Neural cell (in vitro differentiated cells): ENCODE measurements at regions not wholly inside any gene's neighbourhood (a gene's known extent, or its start where the extent isn't known, plus 50 kb on each side); places are given as distances from the start of the nearest gene placed in this dataset.

ENCODE experiments used
- H2AFZ ChIP-seq: fragments of 200-600, 300-800 bp; sonication (generic), shearing (Covaris generic); 2 replicates; pipeline ENCODE4 v1.6.0; 2014; ENCODE audit warnings: low read depth, mild to moderate bottlenecking, antibody characterized with exemption, low read length, moderate library complexity
- H3F3A ChIP-seq: fragments of 200-600 bp; shearing (Covaris generic); 2 replicates; pipeline ENCODE4 v1.6.1; 2016; ENCODE audit warnings: mild to moderate bottlenecking, moderate library complexity, mixed read lengths, antibody characterized with exemption, low read length; ENCODE audit not compliant: insufficient read depth, poor library complexity, severe bottlenecking
- H3K27ac ChIP-seq: fragments of 200-600, 300-800 bp; sonication (generic), shearing (Covaris generic); 2 replicates; pipeline ENCODE4 v1.5.1; 2014; ENCODE audit warnings: mild to moderate bottlenecking, low read length, moderate library complexity
- H3K27me3 ChIP-seq: fragments of 300-800, 200-600 bp; sonication (generic), shearing (Covaris generic); 2 replicates; pipeline ENCODE4 v1.6.0; 2014; ENCODE audit warnings: mild to moderate bottlenecking, low read depth, low read length, moderate library complexity; ENCODE audit not compliant: insufficient read depth
- H3K36me3 ChIP-seq: fragments of 300-800, 200-600 bp; sonication (generic), shearing (Covaris generic); 2 replicates; pipeline ENCODE4 v1.5.1; 2014; ENCODE audit warnings: mild to moderate bottlenecking, antibody characterized with exemption, low read length, moderate library complexity; ENCODE audit not compliant: insufficient read depth
- H3K4me2 ChIP-seq: fragments of 300-800, 200-600 bp; sonication (generic), shearing (Covaris generic); 2 replicates; pipeline ENCODE4 v1.6.0; 2014; ENCODE audit warnings: mild to moderate bottlenecking, low read length
- H3K4me3 ChIP-seq: fragments of 300-800, 200-600 bp; sonication (generic), shearing (Covaris generic); 2 replicates; pipeline ENCODE4 v1.5.1; 2014; ENCODE audit warnings: mild to moderate bottlenecking, low read length, moderate library complexity
- H3K79me2 ChIP-seq: fragments of 200-600 bp; shearing (Covaris generic); replicated peaks from 2 replicates; pipeline ENCODE4 v1.6.0; 2014; ENCODE audit warnings: mild to moderate bottlenecking, low read length, moderate library complexity; ENCODE audit not compliant: insufficient read depth
- H3K9ac ChIP-seq: fragments of 300-800, 200-600 bp; sonication (generic), shearing (Covaris generic); 2 replicates; pipeline ENCODE4 v1.6.1; 2016; ENCODE audit warnings: mild to moderate bottlenecking, low read length, mixed read lengths
- H3K9me2 ChIP-seq: fragments of 200-600 bp; shearing (Covaris generic); 2 replicates; pipeline ENCODE4 v1.6.1; 2016; ENCODE audit warnings: mild to moderate bottlenecking, low read length, mixed read lengths; ENCODE audit not compliant: insufficient read depth
- H3K9me3 ChIP-seq: fragments of 200-600, 300-800 bp; sonication (generic), shearing (Covaris generic); 2 replicates; pipeline ENCODE4 v1.6.1; 2016; ENCODE audit warnings: mild to moderate bottlenecking, mixed run types, low read length, moderate library complexity, mixed read lengths
- H4K20me1 ChIP-seq: fragments of 200-600 bp; shearing (Covaris generic); 2 replicates; pipeline ENCODE4 v1.6.1; 2016; ENCODE audit warnings: mild to moderate bottlenecking, mixed run types; ENCODE audit not compliant: insufficient read depth
- EP300 ChIP-seq: fragments of 450-650 bp; conservative IDR thresholded peaks from 2 replicates; pipeline ENCODE4 v1.6.1; 2014; ENCODE audit warnings: antibody characterized with exemption, mild to moderate bottlenecking, moderate library complexity; ENCODE audit not compliant: poor library complexity, severe bottlenecking
- EZH2 ChIP-seq: fragments of 200-600, 300-800 bp; shearing (Covaris generic), sonication (generic); IDR thresholded peaks from 2 replicates; pipeline ENCODE4 v1.6.1; 2014; ENCODE audit warnings: antibody characterized with exemption, low read length, borderline replicate concordance, mild to moderate bottlenecking; ENCODE audit not compliant: insufficient read depth, poor library complexity, severe bottlenecking
- MXI1 ChIP-seq: fragments of 450-650 bp; conservative IDR thresholded peaks from 2 replicates; pipeline ENCODE4 v1.6.1; 2014; ENCODE audit warnings: antibody characterized with exemption, mild to moderate bottlenecking; ENCODE audit not compliant: poor library complexity, severe bottlenecking
- POLR2AphosphoS5 ChIP-seq: IDR thresholded peaks from 2 replicates; pipeline ENCODE4 v1.6.1; 2012
- RAD21 ChIP-seq: fragments of 450-650 bp; conservative IDR thresholded peaks from 2 replicates; pipeline ENCODE4 v1.6.1; 2014; ENCODE audit warnings: antibody characterized with exemption, mild to moderate bottlenecking, moderate library complexity
- SMC3 ChIP-seq: fragments of 450-650 bp; conservative IDR thresholded peaks from 2 replicates; pipeline ENCODE4 v1.6.1; 2014; ENCODE audit warnings: antibody characterized with exemption, mild to moderate bottlenecking, moderate library complexity; ENCODE audit not compliant: poor library complexity
- TAF1 ChIP-seq: IDR thresholded peaks from 2 replicates; pipeline ENCODE4 v1.6.1; 2012; ENCODE audit warnings: low read depth
- TF ChIP-seq, protein P1 (sequence below): fragments of 450-650 bp; IDR thresholded peaks from 2 replicates; pipeline ENCODE4 v1.5.1; 2014; ENCODE audit warnings: antibody characterized with exemption, mild to moderate bottlenecking, moderate library complexity; ENCODE audit not compliant: poor library complexity, severe bottlenecking
- TF ChIP-seq, protein P2 (sequence below): IDR thresholded peaks from 2 replicates; pipeline ENCODE4 v1.6.1; 2012; ENCODE audit warnings: borderline replicate concordance

DNA sequence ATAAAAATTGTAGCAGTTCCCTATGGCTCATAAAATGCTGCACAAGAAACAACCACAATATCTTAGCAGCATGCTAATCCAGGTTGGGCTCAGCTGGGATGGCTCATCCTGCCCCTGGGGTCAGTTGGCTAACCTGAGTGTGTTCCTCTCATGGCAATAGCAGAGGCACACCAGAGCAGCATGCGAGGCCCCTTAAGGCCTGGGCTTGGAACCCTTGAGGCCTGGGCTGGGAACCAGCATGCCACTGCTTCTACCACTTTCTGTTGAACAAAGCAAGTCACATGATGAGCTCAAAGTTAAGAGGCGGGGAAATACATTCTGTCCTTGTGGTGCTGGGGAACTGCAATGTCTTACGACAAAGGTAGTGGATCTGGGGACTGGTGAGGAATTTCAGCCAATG lies 154.4 kb upstream of the FOXF1 start:
- no peaks in the 10 kb centered on the region for H3K9me3 ChIP-seq
- H3K79me2 ChIP-seq: no peaks in the 10 kb centered on the region
- H3F3A ChIP-seq: no peaks in the 10 kb centered on the region
- no peak overlapping the region for H2AFZ ChIP-seq
- TF ChIP-seq EP300 (no peak), TAF1 (no peak), EZH2 (no peak), SMC3 (no peak), RAD21 (no peak), POLR2AphosphoS5 (no peak), MXI1 (no peak)
- TF ChIP-seq, protein P1, sequence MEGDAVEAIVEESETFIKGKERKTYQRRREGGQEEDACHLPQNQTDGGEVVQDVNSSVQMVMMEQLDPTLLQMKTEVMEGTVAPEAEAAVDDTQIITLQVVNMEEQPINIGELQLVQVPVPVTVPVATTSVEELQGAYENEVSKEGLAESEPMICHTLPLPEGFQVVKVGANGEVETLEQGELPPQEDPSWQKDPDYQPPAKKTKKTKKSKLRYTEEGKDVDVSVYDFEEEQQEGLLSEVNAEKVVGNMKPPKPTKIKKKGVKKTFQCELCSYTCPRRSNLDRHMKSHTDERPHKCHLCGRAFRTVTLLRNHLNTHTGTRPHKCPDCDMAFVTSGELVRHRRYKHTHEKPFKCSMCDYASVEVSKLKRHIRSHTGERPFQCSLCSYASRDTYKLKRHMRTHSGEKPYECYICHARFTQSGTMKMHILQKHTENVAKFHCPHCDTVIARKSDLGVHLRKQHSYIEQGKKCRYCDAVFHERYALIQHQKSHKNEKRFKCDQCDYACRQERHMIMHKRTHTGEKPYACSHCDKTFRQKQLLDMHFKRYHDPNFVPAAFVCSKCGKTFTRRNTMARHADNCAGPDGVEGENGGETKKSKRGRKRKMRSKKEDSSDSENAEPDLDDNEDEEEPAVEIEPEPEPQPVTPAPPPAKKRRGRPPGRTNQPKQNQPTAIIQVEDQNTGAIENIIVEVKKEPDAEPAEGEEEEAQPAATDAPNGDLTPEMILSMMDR: no peak
- TF ChIP-seq, protein P2, sequence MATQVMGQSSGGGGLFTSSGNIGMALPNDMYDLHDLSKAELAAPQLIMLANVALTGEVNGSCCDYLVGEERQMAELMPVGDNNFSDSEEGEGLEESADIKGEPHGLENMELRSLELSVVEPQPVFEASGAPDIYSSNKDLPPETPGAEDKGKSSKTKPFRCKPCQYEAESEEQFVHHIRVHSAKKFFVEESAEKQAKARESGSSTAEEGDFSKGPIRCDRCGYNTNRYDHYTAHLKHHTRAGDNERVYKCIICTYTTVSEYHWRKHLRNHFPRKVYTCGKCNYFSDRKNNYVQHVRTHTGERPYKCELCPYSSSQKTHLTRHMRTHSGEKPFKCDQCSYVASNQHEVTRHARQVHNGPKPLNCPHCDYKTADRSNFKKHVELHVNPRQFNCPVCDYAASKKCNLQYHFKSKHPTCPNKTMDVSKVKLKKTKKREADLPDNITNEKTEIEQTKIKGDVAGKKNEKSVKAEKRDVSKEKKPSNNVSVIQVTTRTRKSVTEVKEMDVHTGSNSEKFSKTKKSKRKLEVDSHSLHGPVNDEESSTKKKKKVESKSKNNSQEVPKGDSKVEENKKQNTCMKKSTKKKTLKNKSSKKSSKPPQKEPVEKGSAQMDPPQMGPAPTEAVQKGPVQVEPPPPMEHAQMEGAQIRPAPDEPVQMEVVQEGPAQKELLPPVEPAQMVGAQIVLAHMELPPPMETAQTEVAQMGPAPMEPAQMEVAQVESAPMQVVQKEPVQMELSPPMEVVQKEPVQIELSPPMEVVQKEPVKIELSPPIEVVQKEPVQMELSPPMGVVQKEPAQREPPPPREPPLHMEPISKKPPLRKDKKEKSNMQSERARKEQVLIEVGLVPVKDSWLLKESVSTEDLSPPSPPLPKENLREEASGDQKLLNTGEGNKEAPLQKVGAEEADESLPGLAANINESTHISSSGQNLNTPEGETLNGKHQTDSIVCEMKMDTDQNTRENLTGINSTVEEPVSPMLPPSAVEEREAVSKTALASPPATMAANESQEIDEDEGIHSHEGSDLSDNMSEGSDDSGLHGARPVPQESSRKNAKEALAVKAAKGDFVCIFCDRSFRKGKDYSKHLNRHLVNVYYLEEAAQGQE: no peak
- no peak overlapping the region for H3K9ac ChIP-seq
- H3K9me2 ChIP-seq: no peaks in the 10 kb centered on the region
- H3K27me3 ChIP-seq: no peaks in the 10 kb centered on the region
- H3K27ac ChIP-seq: no peak overlapping the region
- H3K36me3 ChIP-seq: no peaks in the 10 kb centered on the region
- no peaks in the 10 kb centered on the region for H4K20me1 ChIP-seq
- no peak overlapping the region for H3K4me2 ChIP-seq
- no peak overlapping the region for H3K4me3 ChIP-seq

DNA sequence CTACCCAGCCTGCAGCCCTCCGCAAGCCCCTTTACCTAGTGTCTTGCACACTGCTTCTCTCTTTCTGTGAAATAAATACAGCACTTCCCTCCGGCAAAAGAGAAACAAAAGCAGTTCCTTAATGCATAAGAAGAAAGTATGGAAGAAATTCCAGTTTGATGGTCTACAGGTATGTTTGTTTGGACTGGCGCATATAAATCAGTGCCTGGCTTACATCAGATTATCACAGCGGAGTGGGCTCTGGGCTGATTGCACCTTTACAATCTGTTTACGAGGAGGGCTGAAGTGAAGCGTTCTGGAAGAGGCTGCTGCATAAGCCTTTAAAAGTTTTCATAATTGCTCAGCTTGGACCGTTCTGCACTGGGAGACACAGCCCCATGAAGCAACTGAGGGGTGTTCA lies 153.5 kb upstream of the FOXF1 start:
- Histone ChIP-seq H3K4me2 (no peak overlapping the region), H3K36me3 (no peaks in the 10 kb centered on the region), H3K27ac (no peak overlapping the region), H3K9me3 (no peaks in the 10 kb centered on the region), H3K79me2 (no peaks in the 10 kb centered on the region), H3F3A (no peaks in the 10 kb centered on the region), H3K9me2 (no peaks in the 10 kb centered on the region), H3K27me3 (no peaks in the 10 kb centered on the region), H3K9ac (no peak overlapping the region), H2AFZ (no peak overlapping the region), H3K4me3 (no peak overlapping the region), H4K20me1 (no peaks in the 10 kb centered on the region)
- TF ChIP-seq EP300 (no peak), SMC3 (no peak), EZH2 (no peak), POLR2AphosphoS5 (no peak), RAD21 (no peak), MXI1 (no peak), TAF1 (no peak)
- TF ChIP-seq, protein P2: no peak
- TF ChIP-seq, protein P1: no peak
